Glutamatergic neuron (in vitro differentiated cells): ENCODE measurements at regions not wholly inside any gene's neighbourhood (a gene's known extent, or its start where the extent isn't known, plus 50 kb on each side); places are given as distances from the start of the nearest gene placed in this dataset.

Source experiments
- DNase-seq: peaks from one replicate; pipeline ENCODE4 v3.0.0; 2022
- H3K27ac Mint-ChIP-seq: one replicate; pipeline ENCODE4 v1.8.0; 2020; ENCODE audit warnings: mild to moderate bottlenecking, mixed read lengths, inconsistent platforms; ENCODE audit not compliant: unreplicated experiment
- H3K27me3 Mint-ChIP-seq: one replicate; pipeline ENCODE4 v1.8.0; 2020; ENCODE audit warnings: mild to moderate bottlenecking, moderate library complexity, mixed read lengths, inconsistent platforms; ENCODE audit not compliant: unreplicated experiment
- H3K36me3 Mint-ChIP-seq: one replicate; pipeline ENCODE4 v1.8.0; 2020; ENCODE audit warnings: mild to moderate bottlenecking, mixed read lengths, inconsistent platforms; ENCODE audit not compliant: unreplicated experiment
- H3K4me1 Mint-ChIP-seq: one replicate; pipeline ENCODE4 v1.8.0; 2020; ENCODE audit warnings: mild to moderate bottlenecking, low read depth, mixed read lengths, inconsistent platforms; ENCODE audit not compliant: unreplicated experiment
- H3K4me3 Mint-ChIP-seq: one replicate; pipeline ENCODE4 v1.8.0; 2020; ENCODE audit warnings: mild to moderate bottlenecking, mixed read lengths, inconsistent platforms; ENCODE audit not compliant: unreplicated experiment
- H3K9me3 Mint-ChIP-seq: one replicate; pipeline ENCODE4 v1.8.0; 2020; ENCODE audit warnings: mild to moderate bottlenecking, moderate library complexity, mixed read lengths, inconsistent platforms; ENCODE audit not compliant: unreplicated experiment
- TF ChIP-seq, protein P1 (sequence below): fragments of 200-600 bp; sonication (generic); IDR thresholded peaks from one replicate; pipeline ENCODE4 v1.5.0; 2021; ENCODE audit not compliant: partially characterized antibody, unreplicated experiment

- Mint-ChIP-seq H3K4me3 (no peak overlapping the region), H3K9me3 (peaks cover 2% of the 10 kb centered on the region), H3K36me3 (no peaks in the 10 kb centered on the region), H3K27me3 (peaks cover 3% of the 10 kb centered on the region), H3K27ac (no peak overlapping the region), H3K4me1 (peaks cover 12% of the 10 kb centered on the region)
- TF ChIP-seq, protein P1, sequence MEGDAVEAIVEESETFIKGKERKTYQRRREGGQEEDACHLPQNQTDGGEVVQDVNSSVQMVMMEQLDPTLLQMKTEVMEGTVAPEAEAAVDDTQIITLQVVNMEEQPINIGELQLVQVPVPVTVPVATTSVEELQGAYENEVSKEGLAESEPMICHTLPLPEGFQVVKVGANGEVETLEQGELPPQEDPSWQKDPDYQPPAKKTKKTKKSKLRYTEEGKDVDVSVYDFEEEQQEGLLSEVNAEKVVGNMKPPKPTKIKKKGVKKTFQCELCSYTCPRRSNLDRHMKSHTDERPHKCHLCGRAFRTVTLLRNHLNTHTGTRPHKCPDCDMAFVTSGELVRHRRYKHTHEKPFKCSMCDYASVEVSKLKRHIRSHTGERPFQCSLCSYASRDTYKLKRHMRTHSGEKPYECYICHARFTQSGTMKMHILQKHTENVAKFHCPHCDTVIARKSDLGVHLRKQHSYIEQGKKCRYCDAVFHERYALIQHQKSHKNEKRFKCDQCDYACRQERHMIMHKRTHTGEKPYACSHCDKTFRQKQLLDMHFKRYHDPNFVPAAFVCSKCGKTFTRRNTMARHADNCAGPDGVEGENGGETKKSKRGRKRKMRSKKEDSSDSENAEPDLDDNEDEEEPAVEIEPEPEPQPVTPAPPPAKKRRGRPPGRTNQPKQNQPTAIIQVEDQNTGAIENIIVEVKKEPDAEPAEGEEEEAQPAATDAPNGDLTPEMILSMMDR, result no peak
- no peak for DNase-seq
Observed at GRCh38 chr18:40469316-40469715, 1485.7 kb upstream of the PIK3C3 start.

- H3K36me3 Mint-ChIP-seq, result no peaks in the 10 kb centered on the region
- TF ChIP-seq, protein P1, result no peak
- no peak overlapping the region for H3K27ac Mint-ChIP-seq
- no peaks in the 10 kb centered on the region for H3K9me3 Mint-ChIP-seq
- H3K4me3 Mint-ChIP-seq, result no peak overlapping the region
- no peaks in the 10 kb centered on the region for H3K27me3 Mint-ChIP-seq
- H3K4me1 Mint-ChIP-seq, result no peaks in the 10 kb centered on the region
- no peak for DNase-seq
Observed at GRCh38 chr18:40464032-40464431, 1491.0 kb upstream of the PIK3C3 start.

GRCh38 chr18:40453903-40454302 lies 1501.1 kb upstream of the PIK3C3 start:
- Mint-ChIP-seq H3K9me3 (no peaks in the 10 kb centered on the region), H3K4me3 (no peak overlapping the region), H3K27ac (no peak overlapping the region), H3K36me3 (no peaks in the 10 kb centered on the region), H3K4me1 (no peaks in the 10 kb centered on the region), H3K27me3 (no peaks in the 10 kb centered on the region)
- DNase-seq, result no peak
- TF ChIP-seq, protein P1, result no peak

DNA sequence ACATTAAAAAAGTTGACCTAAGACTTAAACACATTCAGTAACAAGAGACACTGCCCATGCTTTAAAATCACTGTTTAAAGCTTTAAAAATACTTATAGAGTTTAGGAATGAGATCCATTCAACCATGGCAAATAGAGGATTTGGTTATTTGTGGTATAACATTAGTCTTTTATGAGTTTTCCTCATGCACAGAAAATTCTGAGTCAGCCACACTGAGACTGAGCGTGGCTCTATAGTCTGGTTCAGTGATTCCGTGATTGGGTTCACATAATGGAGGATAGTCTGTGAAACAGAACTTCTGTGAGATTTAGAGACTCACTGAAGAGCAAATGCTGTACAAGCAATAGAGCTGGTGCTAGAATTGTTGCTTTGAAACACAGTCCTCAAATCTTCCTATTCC lies 1502.4 kb upstream of the PIK3C3 start:
- Mint-ChIP-seq H3K27me3 (no peaks in the 10 kb centered on the region), H3K9me3 (no peaks in the 10 kb centered on the region), H3K36me3 (no peaks in the 10 kb centered on the region), H3K27ac (no peak overlapping the region), H3K4me1 (no peaks in the 10 kb centered on the region), H3K4me3 (no peak overlapping the region)
- DNase-seq, result no peak
- TF ChIP-seq, protein P1, result no peak

- TF ChIP-seq, protein P1, result no peak
- Mint-ChIP-seq H3K4me3 (no peak overlapping the region), H3K9me3 (no peaks in the 10 kb centered on the region), H3K27me3 (no peaks in the 10 kb centered on the region), H3K4me1 (no peaks in the 10 kb centered on the region), H3K27ac (no peak overlapping the region), H3K36me3 (no peaks in the 10 kb centered on the region)
- no peak for DNase-seq
Observed at GRCh38 chr18:40450751-40451150, 1504.3 kb upstream of the PIK3C3 start.
